ENCODE measurements at regions not wholly inside any gene's neighbourhood (a gene's known extent, or its start where the extent isn't known, plus 50 kb on each side); places are given as distances from the start of the nearest gene placed in this dataset.

DNA sequence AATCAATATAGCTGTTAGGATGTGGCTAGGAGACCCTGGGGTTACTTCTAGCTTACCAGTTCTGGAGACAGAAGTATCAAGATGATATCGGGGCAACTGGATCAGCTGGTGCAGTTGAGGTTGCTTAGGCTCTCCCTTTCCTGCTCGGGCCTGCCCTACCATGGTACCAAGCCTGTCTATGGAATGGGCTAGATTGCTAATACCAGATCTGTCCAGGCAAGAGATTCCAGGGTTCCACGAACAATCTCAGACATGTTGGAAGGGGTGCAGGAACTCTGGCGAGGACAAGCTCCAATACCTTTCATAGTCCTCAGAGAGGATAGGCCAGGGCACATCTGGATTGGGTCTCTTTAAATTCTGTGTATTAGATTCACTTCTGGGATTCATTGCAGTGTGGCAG is 53.8 kb downstream of the ADM start:
- no peak for DNase-seq

DNA sequence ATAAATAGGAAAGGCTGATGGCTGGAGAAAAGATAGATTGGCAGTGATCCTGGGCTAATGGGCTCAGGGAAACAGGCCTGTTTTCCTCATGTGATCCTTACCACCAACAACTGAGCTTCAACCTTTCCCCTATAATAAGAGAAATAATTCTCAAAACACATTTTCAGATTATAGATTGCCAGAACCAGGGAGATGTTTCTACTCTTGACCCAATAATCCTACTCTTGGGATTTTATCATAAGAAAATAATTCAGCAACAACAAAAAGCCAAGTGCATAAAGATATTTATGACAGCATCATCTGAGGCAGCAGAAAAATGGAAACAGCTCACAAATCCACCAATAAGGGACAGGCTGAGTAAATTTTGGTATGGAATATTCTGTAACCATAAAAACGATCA is 54.3 kb downstream of the ADM start:
- no peak for DNase-seq

DNA sequence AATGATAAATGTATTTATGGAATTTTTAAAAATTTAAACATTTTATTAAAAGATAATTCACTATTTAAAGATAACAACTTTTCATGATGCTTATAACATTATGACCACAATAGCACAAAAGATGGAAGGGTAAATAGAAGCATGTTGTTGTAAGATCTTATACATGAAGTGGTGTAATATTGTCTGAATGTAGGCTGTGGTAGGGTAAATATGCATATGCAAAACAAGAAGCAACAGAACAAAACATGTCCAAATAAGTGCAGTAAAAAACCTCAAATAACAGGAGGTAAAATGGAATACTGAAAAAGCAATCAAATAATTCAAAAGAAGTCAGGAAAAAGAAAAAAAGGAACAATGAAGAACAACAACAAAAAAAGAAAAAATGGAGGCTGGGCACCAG is 56.0 kb downstream of the ADM start:
- DNase-seq = no peak

DNA sequence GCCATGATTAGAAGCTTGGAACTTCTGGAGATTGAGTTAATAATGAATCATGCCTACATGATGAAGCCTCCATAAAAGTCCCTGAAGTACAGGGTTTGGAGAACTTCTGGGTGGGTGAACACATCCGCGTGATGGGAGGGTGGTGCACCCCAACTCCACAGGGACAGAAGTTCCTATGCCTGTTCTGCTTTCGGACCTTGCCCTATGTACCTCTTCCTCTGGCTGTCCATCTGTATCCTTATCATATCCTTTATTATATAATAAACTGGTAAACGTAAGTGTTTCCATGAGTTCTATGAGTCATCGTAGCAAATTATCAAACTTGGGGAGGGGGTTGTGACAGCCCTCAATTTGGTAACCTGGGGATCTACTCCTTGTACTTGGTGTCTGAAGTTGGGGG is 60.2 kb downstream of the ADM start:
- no peak for DNase-seq

DNA sequence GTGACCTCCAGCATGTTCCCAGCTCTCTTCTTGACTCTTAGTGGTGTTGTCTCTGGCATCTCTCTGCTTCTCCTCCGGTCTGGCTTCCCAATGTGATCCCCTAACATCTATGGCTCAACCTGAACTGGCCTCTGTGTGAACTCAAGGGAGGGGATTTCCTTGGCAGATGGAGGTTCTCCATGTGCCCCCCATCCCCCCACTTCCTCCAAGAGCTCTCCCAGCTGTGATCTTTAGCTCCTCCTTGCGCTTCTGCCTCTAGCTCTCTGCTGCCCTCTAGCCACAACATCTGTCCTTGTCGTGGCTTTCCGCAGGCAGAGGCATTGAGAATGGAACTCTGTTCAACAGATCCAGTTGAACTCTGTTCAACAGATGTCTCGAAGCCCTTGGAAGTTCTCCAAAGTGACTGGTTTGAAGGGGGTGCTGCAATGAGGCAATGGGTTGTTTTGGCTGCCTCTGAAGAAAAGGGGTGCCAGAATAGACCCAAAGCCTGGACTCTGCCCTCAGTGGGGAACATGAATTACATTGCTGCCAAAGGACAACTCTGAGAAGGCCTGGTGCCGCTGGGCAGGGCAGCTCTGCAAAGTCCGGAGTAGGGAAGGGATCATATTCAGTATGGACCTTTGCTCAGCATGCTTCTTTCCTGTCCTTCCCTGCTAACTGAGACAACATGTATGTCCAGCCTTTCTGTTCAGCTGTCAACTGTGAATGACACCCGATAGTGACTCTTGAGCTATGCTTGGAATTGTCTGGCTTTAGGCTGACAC is 61.9 kb downstream of the ADM start:
- DNase-seq = peak; percentile 73

DNA sequence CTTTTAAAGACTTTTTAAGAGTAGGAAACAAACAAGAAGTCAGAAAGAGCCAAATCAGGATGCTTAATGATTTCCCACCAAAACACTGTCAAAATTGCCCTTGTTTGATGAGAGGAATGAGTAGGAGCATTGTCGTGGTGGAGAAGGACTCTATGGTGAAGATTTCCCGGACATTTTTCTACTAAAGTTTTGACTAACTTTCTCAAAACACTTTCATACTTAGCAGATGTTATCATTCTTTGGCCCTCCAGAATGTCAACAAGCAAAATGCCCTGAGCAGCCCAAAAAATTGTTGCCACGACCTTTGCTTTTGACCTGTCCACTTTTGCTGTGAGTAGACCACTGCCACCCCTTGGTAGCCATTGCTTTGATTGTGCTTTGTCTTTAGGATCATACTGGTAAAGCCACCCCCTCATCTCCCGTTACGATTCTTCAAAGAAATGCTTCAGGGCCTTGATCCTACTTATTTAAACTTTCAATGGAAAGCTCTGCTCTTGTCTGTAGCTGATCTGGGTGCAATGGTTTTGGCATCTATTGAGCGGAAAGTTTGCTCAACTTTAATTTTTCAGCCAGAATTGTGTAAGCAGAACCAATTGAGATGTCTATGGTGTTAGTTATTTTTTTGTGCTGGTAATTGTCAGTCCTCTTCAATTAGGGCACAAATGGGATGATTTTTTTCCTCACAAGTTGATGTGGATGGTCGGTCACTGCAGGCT is 67.2 kb downstream of the ADM start:
- DNase-seq = no peak

DNA sequence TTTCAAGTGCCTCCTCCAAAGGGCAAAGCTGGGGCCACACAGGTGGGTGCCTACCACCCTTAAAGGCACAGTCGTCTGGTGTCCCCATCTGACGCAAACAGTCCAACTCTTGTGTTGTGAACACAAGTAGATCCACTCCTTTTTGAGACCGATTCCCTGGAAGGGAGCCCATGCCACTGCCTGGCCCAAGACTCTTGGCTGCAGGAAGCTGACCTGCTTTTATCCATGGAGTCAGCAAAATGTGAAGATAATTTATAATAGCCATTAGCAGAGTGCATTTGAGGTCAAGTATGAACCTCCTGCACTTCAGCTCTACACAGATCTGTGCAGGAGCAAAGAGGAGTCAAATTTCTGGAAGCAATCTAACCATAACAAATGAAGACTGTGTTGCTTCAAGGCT is 68.5 kb downstream of the ADM start:
- no peak for DNase-seq

DNA sequence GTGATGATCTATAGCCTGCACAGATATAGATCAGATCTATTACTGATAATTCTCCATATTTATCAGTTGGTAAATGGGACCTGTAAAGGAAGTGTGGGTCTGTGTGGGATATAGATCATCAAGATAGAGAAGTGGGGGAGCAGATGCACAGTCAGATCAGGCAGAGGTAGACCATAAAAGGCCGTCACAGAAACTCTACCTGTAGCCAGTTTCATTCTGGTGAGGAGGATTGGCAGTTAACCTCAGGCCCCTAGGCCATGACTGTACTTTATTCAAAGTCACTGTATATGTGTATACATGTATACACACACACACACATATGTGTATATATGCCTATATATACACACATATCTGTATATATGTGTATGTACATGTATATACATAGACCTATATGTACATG is 69.1 kb downstream of the ADM start:
- DNase-seq = no peak

DNA sequence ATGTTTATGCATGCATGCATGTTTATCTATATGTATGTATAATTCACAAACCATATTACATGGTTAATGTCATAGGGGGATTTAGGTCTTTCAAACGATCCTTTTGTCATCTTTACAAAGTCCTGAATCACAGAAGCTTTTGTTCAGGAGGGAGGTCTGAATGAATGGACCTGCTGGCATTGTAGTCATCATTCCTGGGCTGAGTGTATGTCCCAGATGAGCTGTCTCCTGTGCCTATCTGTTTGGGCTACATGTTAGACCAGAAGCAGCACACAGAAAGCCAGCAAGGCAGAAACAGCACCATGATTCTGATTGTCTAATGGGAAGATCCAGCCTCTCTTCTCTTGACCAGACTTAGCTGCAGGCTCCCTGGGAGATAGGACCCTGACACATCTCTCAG is 69.5 kb downstream of the ADM start:
- no peak for DNase-seq

DNA sequence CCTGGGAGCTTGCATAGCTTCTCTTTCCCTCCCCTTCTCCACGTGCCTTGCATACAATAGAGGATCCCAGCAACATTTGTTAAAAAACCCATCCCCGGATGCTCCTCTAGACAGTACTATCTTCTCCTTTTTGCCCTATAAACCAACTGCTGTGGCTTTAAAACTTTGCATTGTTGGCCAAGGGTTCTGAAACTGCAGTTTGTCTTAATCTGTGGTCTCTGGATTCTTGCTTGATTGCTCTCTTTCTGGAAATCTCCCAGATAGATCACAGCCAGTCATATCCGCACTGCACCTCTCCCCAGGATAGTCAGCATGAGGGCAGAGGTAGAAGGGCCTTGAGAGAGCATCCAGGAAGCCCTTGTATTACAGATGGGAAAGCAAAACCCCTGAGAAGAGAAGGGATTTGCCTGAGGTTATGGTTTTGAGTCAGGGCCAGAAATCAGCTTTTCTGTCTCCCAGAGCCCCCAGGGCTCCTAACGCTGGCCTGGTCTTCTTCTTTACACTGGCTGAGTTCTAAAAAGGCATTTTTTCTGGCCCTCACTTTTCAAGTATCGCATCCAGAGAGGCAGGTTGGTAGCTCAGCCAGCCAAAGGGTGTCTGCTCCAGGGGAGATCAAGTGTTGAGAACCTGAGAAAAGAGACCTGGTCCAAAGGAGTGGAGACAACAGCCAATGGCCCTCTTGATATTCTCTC is 70.6 kb downstream of the ADM start:
- no peak for DNase-seq

DNA sequence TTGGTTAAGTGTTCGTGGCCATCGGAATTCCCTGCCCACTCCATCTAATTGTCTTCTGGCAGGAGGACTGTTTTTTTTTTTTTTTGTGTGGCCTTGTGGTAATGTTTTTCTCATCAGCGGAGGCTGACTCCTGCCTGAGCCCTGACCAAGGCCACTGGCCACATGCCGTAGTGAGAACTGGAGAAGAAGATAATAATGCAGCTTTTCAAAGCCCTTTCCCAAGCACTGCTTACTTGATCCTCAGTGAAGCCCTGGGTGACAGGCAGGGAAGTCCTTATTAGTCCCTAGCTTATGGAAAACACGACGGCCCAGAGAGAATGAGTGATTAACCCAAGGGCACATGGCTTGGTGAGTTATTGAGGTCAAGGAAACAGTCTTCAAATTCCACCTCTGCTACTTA is 71.2 kb downstream of the ADM start:
- DNase-seq = no peak

DNA sequence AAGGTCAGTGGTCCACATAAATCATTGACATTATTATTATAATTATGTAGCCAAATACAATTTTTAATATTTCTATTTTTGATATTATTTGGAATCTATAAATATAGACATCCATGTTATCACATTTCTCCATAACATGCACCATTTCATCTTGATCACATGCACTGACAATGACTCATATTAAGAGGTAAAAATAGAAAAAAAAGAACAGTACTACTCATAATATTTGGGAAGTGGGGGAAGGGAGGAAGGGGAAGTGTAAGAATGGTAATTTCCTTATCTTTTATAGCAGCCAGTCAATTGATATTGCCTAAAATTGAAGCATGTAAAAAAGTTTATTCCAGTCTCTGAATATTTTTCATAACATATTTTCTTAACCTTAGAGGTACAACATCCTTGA is 72.3 kb downstream of the ADM start:
- no peak for DNase-seq

DNA sequence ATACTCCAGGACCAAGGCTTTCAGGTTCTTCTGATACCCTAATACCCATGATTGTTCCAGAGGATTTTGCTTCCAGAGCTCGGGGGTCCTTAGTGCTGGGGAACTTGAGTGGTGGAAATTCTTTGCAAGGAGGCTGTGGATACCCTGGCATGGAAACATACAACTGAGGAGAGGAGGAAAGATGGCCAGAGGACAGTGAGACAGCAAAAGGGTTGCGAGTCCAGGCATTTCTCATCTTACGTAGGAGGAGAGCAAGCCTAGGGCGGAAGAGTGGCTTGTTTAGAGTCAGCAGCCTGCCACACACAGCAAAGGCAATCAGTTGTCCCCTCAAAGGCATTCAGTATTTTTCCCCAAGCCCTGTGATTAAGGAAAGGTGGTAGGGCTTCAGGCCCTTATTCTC is 73.5 kb downstream of the ADM start:
- no peak for DNase-seq

DNA sequence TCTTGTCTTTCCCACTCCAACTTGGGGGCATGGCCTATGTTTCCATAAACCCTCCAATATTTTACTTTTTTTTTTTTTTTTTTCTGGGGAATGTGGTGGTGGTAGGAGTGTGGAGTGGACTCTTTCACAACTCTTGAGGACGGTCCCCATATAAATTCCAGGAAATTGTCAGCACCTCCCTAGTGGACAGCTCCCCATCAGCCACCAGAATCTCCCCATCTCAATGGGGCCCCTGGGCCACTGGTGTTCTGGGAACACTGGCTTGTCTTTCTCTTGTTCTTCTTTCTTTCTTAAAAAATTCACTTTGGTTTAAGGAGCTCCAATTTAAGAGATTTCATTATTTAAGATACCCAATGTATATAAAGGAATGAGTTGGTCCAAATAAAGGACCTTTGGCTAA is 74.1 kb downstream of the ADM start:
- DNase-seq = no peak

DNA sequence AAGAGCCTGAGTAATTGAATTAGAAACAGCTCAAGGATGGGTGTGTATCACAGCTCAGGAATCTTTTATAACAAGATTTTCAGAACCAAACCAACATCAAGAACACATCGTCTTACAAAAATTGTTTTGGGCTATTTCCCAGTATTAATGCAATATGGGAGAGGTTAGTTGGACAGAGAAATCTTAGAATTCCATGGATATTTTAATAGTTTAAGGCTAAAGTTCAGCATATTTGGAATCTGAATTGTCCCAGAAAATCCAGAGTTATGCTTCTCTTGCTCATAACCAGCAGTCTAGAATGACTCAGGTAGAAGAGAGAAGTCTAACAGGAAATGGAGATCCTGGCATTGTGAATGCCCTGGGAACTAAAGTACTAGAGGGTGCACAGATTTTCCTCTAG is 74.6 kb downstream of the ADM start:
- DNase-seq = no peak

DNA sequence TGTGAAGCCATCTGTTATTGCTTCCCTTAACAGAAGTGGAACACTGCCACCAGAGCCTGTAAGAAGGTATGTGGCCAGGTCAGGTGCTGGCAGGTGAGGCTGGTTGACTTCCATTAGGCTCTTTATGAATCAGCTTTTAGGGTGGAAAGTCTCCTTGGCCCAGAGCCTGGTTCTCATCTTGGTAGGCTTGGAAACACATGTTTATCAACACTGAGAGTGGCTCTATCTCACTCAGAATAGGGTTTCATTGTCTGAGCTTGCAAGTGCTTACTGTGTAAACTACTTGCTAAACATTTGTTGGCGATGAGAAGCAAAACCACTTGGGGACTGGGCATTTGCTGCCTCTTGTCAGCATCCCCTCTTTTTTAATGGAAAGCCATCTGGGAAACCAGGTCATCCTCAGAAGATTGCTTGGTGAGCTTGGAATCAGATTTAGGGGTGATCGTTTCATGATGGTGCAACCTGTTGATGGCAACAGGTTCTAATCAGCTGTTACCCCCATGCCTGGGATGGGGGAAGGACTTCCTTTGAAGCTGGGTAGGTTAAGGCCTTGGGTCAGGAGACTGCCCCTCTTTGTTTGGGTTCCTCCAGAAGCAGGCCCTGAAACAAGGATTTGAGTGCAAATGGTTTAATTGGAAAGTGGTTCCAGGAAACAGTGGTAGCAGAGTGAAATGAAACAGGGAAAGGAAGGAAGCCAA is 75.0 kb upstream of the AMPD3 start:
- no peak for DNase-seq

DNA sequence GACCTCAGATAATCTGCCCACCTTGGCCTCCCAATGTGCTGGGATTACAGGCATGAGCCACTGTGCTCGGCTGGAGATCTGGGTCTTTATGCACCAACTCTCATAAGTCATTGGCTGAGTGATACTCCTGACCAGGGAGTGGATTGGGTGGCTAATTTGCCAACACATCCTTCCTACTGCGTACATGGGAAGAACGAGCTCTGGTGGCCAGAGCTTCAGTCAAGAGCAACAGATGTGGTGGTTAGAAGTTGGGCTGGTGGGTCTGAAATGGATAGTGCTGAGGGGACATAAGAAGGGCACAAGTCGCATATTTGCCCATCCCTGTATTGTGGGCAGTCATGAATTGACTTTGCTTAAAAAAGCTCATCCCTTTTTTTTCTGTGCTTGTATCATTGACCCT is 74.1 kb upstream of the AMPD3 start:
- no peak for DNase-seq

DNA sequence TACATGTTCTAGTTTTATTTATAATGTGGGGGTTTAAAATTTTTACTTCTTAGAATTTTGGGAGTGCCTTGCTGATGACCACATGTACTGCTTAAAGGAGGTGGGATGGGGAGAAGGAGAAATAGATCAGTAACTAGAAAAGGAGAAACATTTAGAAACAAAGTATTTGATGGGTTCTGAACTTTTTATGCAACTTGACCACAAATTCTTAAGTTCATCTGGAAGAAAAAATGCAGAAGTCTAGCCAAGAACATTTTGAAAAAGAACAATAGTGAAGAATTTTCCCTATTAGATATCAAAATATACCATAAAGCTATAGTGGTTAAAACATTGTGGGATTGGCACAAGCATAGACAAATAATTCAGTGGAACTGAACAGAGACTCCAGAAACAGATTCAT is 73.3 kb upstream of the AMPD3 start:
- no peak for DNase-seq

DNA sequence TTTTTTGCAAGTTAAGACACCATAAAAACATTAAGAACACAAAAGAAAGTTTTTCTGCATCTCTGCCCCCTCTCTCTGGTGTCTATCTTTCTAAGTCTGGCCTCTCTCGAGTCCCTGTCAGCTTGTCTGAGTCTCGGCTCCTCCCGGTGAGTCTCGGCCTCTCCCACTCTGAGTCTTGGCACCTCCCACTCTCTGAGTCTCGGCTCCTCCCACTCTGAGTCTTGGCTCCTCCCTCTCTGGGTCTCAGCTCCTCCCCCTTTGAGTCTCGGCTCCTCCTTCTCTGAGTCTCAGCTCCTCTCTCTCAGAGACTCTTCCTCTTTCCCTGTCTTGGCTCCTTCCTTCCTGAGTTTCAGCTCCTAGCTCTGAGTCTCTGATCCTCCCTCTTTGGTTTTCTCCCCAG is 72.5 kb upstream of the AMPD3 start:
- DNase-seq = no peak

DNA sequence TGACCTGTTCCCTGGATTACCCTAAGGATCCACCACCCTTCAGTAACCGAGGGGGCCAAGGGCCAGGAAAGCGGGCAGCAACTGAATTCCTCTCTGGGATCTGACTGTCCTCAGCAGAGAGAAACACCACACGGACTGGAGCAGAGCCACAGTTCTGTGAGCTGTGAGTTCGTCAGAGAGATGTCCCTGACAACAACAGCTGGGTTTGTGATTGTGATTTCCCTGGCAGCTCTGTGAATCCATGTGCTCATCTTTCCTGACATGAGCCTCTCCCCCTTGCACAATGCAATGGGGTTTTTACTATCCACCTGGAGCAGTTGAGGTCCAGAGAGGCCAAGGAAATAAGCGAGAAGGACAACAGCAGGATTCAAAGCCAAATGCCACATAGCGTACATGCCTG is 69.4 kb upstream of the AMPD3 start:
- no peak for DNase-seq

DNA sequence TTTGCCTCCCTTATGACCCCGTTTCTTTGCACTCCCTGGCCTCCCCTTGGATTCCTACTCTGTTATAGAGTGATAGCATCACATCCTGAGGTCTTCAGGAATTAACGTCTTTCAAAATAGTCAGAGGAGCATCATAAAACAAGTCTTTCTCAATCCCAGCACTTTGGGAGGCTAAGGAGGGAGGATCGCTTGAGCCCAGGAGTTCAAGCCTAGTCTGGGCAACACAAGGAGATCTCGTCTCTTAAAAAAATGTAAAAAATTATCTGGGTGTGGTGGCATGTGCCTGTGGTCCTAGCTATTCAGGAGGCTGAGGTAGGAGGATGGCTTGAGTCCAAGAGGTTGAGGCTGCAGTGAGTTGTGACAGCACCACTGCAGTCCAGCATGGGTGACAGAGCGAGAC is 68.7 kb upstream of the AMPD3 start:
- DNase-seq = no peak

DNA sequence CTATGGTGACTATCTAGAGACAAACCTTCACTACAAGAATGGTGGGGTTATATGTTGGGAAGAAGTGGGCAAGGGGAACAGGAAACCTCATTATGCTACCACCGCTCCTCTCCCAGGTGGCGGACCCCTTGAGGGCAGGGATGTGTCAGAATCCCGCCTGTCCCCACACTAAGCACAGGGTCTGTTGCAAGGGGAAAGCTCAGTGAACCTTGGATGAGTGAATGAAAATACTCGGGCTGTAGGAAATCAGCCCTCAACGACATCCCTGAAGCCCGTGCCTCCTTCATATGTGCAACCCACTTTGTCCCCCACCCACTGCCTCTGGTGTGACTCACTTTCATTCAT is 68.2 kb upstream of the AMPD3 start:
- DNase-seq = no peak

DNA sequence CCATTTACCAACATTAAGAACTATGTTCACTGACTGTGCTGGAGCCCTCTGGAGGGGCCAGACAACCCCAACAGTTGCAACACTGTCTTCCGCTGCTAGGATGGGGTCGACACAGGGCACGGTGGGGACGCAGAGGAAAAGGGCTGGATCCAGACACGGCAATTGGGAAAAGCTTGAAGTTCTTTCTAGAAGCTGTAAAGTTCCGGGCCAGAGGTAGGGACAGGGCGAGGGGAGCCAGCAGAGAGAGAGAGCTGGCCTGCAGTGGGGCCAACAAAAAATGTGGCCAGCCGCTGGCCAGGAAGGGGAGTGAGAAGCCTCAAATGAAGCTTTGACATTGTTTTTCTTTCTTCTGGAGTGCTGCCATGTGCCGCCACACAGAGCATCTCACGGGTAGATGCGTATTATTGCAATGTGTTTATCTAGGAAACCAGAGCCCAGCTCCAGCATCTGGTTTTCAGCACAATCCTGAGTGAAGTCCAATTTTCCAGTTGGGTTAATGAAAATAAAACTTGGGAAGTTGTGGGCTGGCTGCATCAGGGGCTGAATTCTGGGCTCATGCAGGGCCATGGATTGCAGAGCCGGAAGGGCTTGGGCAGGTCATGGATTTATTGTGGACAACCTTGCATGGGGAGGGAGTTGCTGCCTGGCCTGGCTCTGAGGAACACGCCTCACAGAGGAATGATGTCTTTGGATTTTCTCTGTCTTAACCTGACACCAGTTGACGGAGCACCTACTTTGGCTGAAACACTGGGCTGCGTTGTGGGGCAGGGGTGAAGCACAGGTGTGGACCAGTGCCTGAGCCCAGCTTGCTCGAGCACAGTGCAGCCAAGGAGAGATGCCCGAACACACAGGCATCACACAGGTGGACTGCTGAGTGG is 67.6 kb upstream of the AMPD3 start:
- no peak for DNase-seq
